Endothelial cell of umbilical vein (primary cell): ENCODE measurements at regions not wholly inside any gene's neighbourhood (a gene's known extent, or its start where the extent isn't known, plus 50 kb on each side); places are given as distances from the start of the nearest gene placed in this dataset.

Source experiments
- BruUV-seq: library from RNA; stranded (reverse); fragments of 400-500 nt; replicated peaks from 2 replicates; lab custom pipeline; 2021; lab: Mats Ljungman, UMichigan
- CTCF ChIA-PET: fragments of 300-600, 350-600 bp; sonication (Branson Sonifier 250); formaldehyde crosslinking; loops from one replicate; lab custom pipeline; 2021; ENCODE audit warnings: antibody characterized with exemption, inconsistent platforms; lab: Charles Lee
- POLR2A ChIA-PET: fragments of 300-600, 350-600 bp; sonication (Branson Sonifier 250); formaldehyde crosslinking; loops from one replicate; lab custom pipeline; 2021; ENCODE audit warnings: antibody characterized with exemption, inconsistent platforms; lab: Charles Lee
- DNase-seq: peaks from one replicate; pipeline ENCODE4 v3.0.0-alpha.2; 2011; ENCODE audit warnings: low read depth, low spot score
- FAIRE-seq: peaks from 2 replicates; lab custom pipeline; 2011; peaks lifted over from hg19 to GRCh38; lab: Jason Lieb, UNC
- H2AFZ ChIP-seq: 2 replicates; pipeline ENCODE4 v1.6.0; 2012; ENCODE audit warnings: low read depth, low read length, control low read depth, inconsistent platforms
- H3K27ac ChIP-seq: 2 replicates; pipeline ENCODE4 v1.5.1; 2011; ENCODE audit warnings: low read depth, mild to moderate bottlenecking, control low read depth, low read length, moderate library complexity; ENCODE audit not compliant: insufficient read depth
- H3K27me3 ChIP-seq, 2 experiments: 2 replicates each; pipeline versions ENCODE4 v1.6.0 to v1.6.1; 2011; ENCODE audit warnings: low read length in 2 of 2, mixed read lengths in 1 of 2; ENCODE audit not compliant: control insufficient read depth in 2 of 2, insufficient read depth in 2 of 2
- H3K36me3 ChIP-seq, 2 experiments: 2 replicates in 1 of 2; 3 replicates in 1 of 2; pipeline ENCODE4 v1.5.1; 2011; ENCODE audit warnings: low read length in 2 of 2, mild to moderate bottlenecking in 1 of 2, moderate library complexity in 1 of 2; ENCODE audit not compliant: control insufficient read depth in 2 of 2, insufficient read depth in 2 of 2; ENCODE audit errors: extremely low read depth in 1 of 2
- H3K4me1 ChIP-seq: 3 replicates; pipeline ENCODE4 v1.5.1; 2011; ENCODE audit warnings: mild to moderate bottlenecking, low read length; ENCODE audit not compliant: control insufficient read depth, insufficient read depth; ENCODE audit errors: extremely low read depth
- H3K4me2 ChIP-seq: 2 replicates; pipeline ENCODE4 v1.6.1; 2011; ENCODE audit warnings: low read length, control low read depth, mixed read lengths; ENCODE audit not compliant: insufficient read depth
- H3K4me3 ChIP-seq, 3 experiments: fragments of 200-600 bp in 1 of 3; sonication (generic), shearing (Covaris generic) in 1 of 3; replicated peaks in 1 of 3; 2 replicates each; pipeline ENCODE4 v1.5.1; 2011 to 2016; ENCODE audit warnings: control low read depth in 3 of 3, low read length in 3 of 3, mild to moderate bottlenecking in 2 of 3, inconsistent platforms in 1 of 3, low read depth in 1 of 3, moderate library complexity in 1 of 3; ENCODE audit not compliant: insufficient read depth in 1 of 3
- H3K79me2 ChIP-seq: 2 replicates; pipeline ENCODE4 v1.6.0; 2012; ENCODE audit warnings: low read length, inconsistent platforms; ENCODE audit not compliant: control insufficient read depth, insufficient read depth
- H3K9ac ChIP-seq: replicated peaks from 2 replicates; pipeline ENCODE3; 2011; ENCODE audit warnings: low read length, control low read depth; ENCODE audit not compliant: insufficient read depth; ENCODE audit errors: extremely low read depth
- H3K9me1 ChIP-seq: replicated peaks from 3 replicates; pipeline ENCODE4 v1.6.0; 2011; ENCODE audit warnings: mild to moderate bottlenecking, low read length; ENCODE audit not compliant: control insufficient read depth, insufficient read depth; ENCODE audit errors: extremely low read depth
- H3K9me3 ChIP-seq: replicated peaks from 2 replicates; pipeline ENCODE4 v1.5.1; 2012; ENCODE audit warnings: low read length, inconsistent platforms; ENCODE audit not compliant: control insufficient read depth, insufficient read depth
- H4K20me1 ChIP-seq: replicated peaks from 2 replicates; pipeline ENCODE3; 2011; ENCODE audit warnings: mild to moderate bottlenecking, low read length; ENCODE audit not compliant: control insufficient read depth, insufficient read depth; ENCODE audit errors: extremely low read depth
- EZH2 ChIP-seq: IDR thresholded peaks from 2 replicates; pipeline ENCODE4 v1.6.1; 2012; ENCODE audit warnings: borderline replicate concordance, low read depth, mild to moderate bottlenecking, moderate library complexity, low read length, inconsistent platforms; ENCODE audit not compliant: severe bottlenecking
- FOS ChIP-seq: IDR thresholded peaks from 2 replicates; pipeline ENCODE4 v1.6.1; 2011; ENCODE audit warnings: mild to moderate bottlenecking, low read length, moderate library complexity, borderline replicate concordance; ENCODE audit not compliant: insufficient read depth
- GATA2 ChIP-seq: IDR thresholded peaks from 2 replicates; pipeline ENCODE4 v1.7.0; 2011; ENCODE audit warnings: low read depth, mild to moderate bottlenecking, moderate library complexity, mixed read lengths, low read length; ENCODE audit not compliant: insufficient read length, insufficient read depth
- JUN ChIP-seq: IDR thresholded peaks from 2 replicates; pipeline ENCODE4 v1.6.1; 2011; ENCODE audit warnings: borderline replicate concordance, low read depth; ENCODE audit not compliant: insufficient read length, insufficient read depth
- MYC ChIP-seq: IDR thresholded peaks from one replicate; pipeline ENCODE4 v1.6.1; 2011; ENCODE audit warnings: mild to moderate bottlenecking, low read depth, low read length
- POLR2A ChIP-seq: IDR thresholded peaks from 2 replicates; pipeline ENCODE4 v1.6.1; 2012; ENCODE audit warnings: low read depth, mild to moderate bottlenecking, control low read depth, low read length
- POLR2AphosphoS5 ChIP-seq: IDR thresholded peaks from 2 replicates; pipeline ENCODE4 v1.6.1; 2012; ENCODE audit warnings: low read depth, mild to moderate bottlenecking, control low read depth, low read length, moderate library complexity; ENCODE audit not compliant: insufficient read depth
- dilution Hi-C: fragments of 300-500 bp; cut with MboI; formaldehyde crosslinking; loops from one replicate; pipeline ENCODE4 v1.15.0; 2019; ENCODE audit warnings: low sequenced_read_pairs; ENCODE audit not compliant: extremely low pct_ligation_motif_present
- intact Hi-C: fragments of 100-400 bp; cut with micrococcal nuclease; formaldehyde crosslinking; loops from one replicate; pipeline ENCODE4 v1.10.0; 2022
- TF ChIP-seq, protein P1 (sequence below), 2 donors: IDR thresholded peaks; 1 replicate in 1 of 2; 2 replicates in 1 of 2; pipeline ENCODE4 v1.5.1; 2011; ENCODE audit warnings: low read length in 2 of 2, mild to moderate bottlenecking in 2 of 2, moderate library complexity in 2 of 2, control low read depth in 1 of 2, inconsistent platforms in 1 of 2, low read depth in 1 of 2; ENCODE audit not compliant: insufficient read depth in 1 of 2; ENCODE audit errors: extremely low read depth in 1 of 2
- TF ChIP-seq, protein P2 (sequence below): IDR thresholded peaks from 2 replicates; pipeline ENCODE4 v1.6.1; 2011; ENCODE audit not compliant: insufficient read depth, insufficient read length

DNA sequence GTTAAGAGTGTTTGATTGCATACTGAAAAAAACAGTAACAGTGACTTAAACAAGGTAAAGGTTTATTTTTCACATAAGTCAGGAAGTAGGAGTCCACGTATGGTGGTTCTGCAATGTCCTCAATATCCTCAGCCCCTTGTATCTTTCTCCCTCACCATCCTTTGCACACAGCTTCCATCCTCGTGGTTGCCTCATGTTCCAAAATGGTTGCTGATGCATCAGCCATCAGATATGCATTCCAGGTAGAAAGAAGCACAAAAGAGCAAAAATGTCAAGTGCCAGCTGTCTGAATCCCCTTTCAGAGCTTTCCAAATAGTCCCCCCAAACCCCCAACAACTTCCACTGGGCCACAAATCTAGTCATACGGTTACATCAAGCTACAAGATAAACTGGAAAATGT is 138.1 kb downstream of the SYF2 start:
- Histone ChIP-seq H3K27ac (no peak overlapping the region), H3K79me2 (no peaks in the 10 kb centered on the region), H3K4me1 (peaks cover 6% of the 10 kb centered on the region), H3K9me1 (no peaks in the 10 kb centered on the region), H3K36me3 (no peaks in the 10 kb centered on the region), H3K9me3 (no peaks in the 10 kb centered on the region), H2AFZ (no peak overlapping the region), H3K9ac (no peak overlapping the region), H3K27me3 (no peaks in the 10 kb centered on the region), H3K4me2 (no peak overlapping the region), H3K4me3 (no peak overlapping the region), H4K20me1 (no peaks in the 10 kb centered on the region)
- DNase-seq, result no peak
- CTCF ChIA-PET, result interaction anchor here (0.7 to 1.6 kb wide), 2 partner anchors 9 to 58 kb away, joined by 3 read pairs; no protein-coding TSS in a partner anchor
- dilution Hi-C loops, result no loop called here
- TF ChIP-seq EZH2 (no peak), JUN (no peak), MYC (no peak), POLR2A (no peak), POLR2AphosphoS5 (no peak), GATA2 (no peak), FOS (no peak)
- TF ChIP-seq, protein P1, sequence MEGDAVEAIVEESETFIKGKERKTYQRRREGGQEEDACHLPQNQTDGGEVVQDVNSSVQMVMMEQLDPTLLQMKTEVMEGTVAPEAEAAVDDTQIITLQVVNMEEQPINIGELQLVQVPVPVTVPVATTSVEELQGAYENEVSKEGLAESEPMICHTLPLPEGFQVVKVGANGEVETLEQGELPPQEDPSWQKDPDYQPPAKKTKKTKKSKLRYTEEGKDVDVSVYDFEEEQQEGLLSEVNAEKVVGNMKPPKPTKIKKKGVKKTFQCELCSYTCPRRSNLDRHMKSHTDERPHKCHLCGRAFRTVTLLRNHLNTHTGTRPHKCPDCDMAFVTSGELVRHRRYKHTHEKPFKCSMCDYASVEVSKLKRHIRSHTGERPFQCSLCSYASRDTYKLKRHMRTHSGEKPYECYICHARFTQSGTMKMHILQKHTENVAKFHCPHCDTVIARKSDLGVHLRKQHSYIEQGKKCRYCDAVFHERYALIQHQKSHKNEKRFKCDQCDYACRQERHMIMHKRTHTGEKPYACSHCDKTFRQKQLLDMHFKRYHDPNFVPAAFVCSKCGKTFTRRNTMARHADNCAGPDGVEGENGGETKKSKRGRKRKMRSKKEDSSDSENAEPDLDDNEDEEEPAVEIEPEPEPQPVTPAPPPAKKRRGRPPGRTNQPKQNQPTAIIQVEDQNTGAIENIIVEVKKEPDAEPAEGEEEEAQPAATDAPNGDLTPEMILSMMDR (IDR thresholded peaks at IDR 0.05; ENCODE audit: extremely low read depth in 1 of 2, insufficient read depth in 1 of 2, low read depth in 1 of 2, low read length in 2 of 2), result no peak
- TF ChIP-seq, protein P2, sequence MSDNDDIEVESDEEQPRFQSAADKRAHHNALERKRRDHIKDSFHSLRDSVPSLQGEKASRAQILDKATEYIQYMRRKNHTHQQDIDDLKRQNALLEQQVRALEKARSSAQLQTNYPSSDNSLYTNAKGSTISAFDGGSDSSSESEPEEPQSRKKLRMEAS, result no peak
- FAIRE-seq, result no peak
- no TSS peak for BruUV-seq
- POLR2A ChIA-PET, result no interaction called here
- intact Hi-C loops, result no loop called here
